Testis (tissue), 2 donors: ENCODE measurements at regions not wholly inside any gene's neighbourhood (a gene's known extent, or its start where the extent isn't known, plus 50 kb on each side); places are given as distances from the start of the nearest gene placed in this dataset.

Experiments
- DNase-seq: peaks from one replicate; pipeline ENCODE4 v3.0.0-alpha.2; 2019
- H3K27ac ChIP-seq, 2 donors: fragments of 200-600 bp; sonication (generic); one replicate each; pipeline ENCODE4 v1.5.1; 2019
- H3K27me3 ChIP-seq: fragments of 200-600 bp; sonication (generic); one replicate; pipeline ENCODE4 v1.5.1; 2019
- H3K36me3 ChIP-seq: fragments of 200-600 bp; sonication (generic); one replicate; pipeline ENCODE4 v1.5.1; 2017; ENCODE audit warnings: low read depth; ENCODE audit errors: missing control alignments
- H3K4me1 ChIP-seq: fragments of 200-600 bp; sonication (generic); one replicate; pipeline ENCODE4 v1.5.1; 2019
- H3K4me3 ChIP-seq, 2 donors: fragments of 200-600 bp; sonication (generic); one replicate each; pipeline ENCODE4 v1.5.1; 2017 to 2019
- H3K9me3 ChIP-seq: fragments of 200-600 bp; sonication (generic); one replicate; pipeline ENCODE4 v1.5.1; 2017
- CTCF ChIP-seq, 3 experiments: fragments of 450-650 bp in 2 of 3; fragments of 200-600 bp in 1 of 3; sonication (generic) in 1 of 3; IDR thresholded peaks; one replicate each; pipeline ENCODE4 v1.5.1; 2016 to 2019; ENCODE audit warnings: antibody characterized with exemption in 3 of 3, mild to moderate bottlenecking in 2 of 3, moderate library complexity in 1 of 3
- POLR2A ChIP-seq: fragments of 450-650 bp; IDR thresholded peaks from one replicate; pipeline ENCODE4 v1.6.1; 2017; ENCODE audit warnings: antibody characterized with exemption, mild to moderate bottlenecking, moderate library complexity
- WGBS, 2 donors: methylation state at CpG; one replicate each; pipeline ENCODE4 v1.1.5; 2018; 5-methylcytosine and 5-hydroxymethylcytosine counted together
- intact Hi-C: fragments of 100-400 bp; cut with DNase I; formaldehyde crosslinking; loops from one replicate; pipeline ENCODE4 v1.15.1; 2023; ENCODE audit warnings: low total_unique reads

GRCh38 chr4:174096999-174097398, 186.5 kb downstream of the FBXO8 start:
- TF ChIP-seq POLR2A: no peak
- TF ChIP-seq CTCF (IDR thresholded peaks at IDR 0.05): no peak
- H3K9me3 ChIP-seq: no peaks in the 10 kb centered on the region
- no peaks in the 10 kb centered on the region for H3K4me1 ChIP-seq
- intact Hi-C loops: no loop called here
- 100% methylated on average over 1 of the region's 1 CpG for WGBS, 2 donors
- H3K36me3 ChIP-seq: no peaks in the 10 kb centered on the region
- no peak overlapping the region for H3K27ac ChIP-seq
- H3K27me3 ChIP-seq: no peaks in the 10 kb centered on the region
- DNase-seq: no peak
- no peak overlapping the region for H3K4me3 ChIP-seq

- Histone ChIP-seq H3K4me3 (no peak overlapping the region), H3K27ac (no peak overlapping the region), H3K4me1 (no peaks in the 10 kb centered on the region), H3K27me3 (no peaks in the 10 kb centered on the region), H3K36me3 (no peaks in the 10 kb centered on the region), H3K9me3 (no peaks in the 10 kb centered on the region)
- intact Hi-C loops: no loop called here
- WGBS, 2 donors: 75 to 80% methylated on average over 2 of the region's 2 CpGs
- TF ChIP-seq CTCF (IDR thresholded peaks at IDR 0.05): no peak
- TF ChIP-seq POLR2A: no peak
- DNase-seq: no peak
Observed at GRCh38 chr4:174096456-174096855, 187.0 kb downstream of the FBXO8 start.

- Histone ChIP-seq H3K9me3 (no peaks in the 10 kb centered on the region), H3K36me3 (no peaks in the 10 kb centered on the region), H3K4me1 (no peaks in the 10 kb centered on the region), H3K27ac (no peak overlapping the region), H3K4me3 (no peak overlapping the region), H3K27me3 (no peaks in the 10 kb centered on the region)
- no peak for DNase-seq
- WGBS, 2 donors: 88 to 92% methylated on average over 2 of the region's 2 CpGs
- intact Hi-C loops: no loop called here
- TF ChIP-seq POLR2A: no peak
- no peak for TF ChIP-seq CTCF (IDR thresholded peaks at IDR 0.05)
Observed at GRCh38 chr4:174091130-174091529, 192.3 kb downstream of the FBXO8 start.

GRCh38 chr4:174089711-174090110, 193.8 kb downstream of the FBXO8 start:
- H3K4me3 ChIP-seq: no peak overlapping the region
- no peaks in the 10 kb centered on the region for H3K4me1 ChIP-seq
- intact Hi-C loops: no loop called here
- no peaks in the 10 kb centered on the region for H3K27me3 ChIP-seq
- H3K27ac ChIP-seq: no peak overlapping the region
- no peaks in the 10 kb centered on the region for H3K9me3 ChIP-seq
- DNase-seq: no peak
- TF ChIP-seq POLR2A (no peak), CTCF (IDR thresholded peaks at IDR 0.05) (no peak)
- WGBS, 2 donors: 91 to 92% methylated on average over 4 of the region's 4 CpGs
- H3K36me3 ChIP-seq: no peaks in the 10 kb centered on the region

GRCh38 chr4:174088795-174089194, 194.7 kb downstream of the FBXO8 start:
- intact Hi-C loops: no loop called here

More at GRCh38 chr4:174088795-174089194, 194.7 kb downstream of the FBXO8 start:
- Histone ChIP-seq H3K36me3 (no peaks in the 10 kb centered on the region), H3K9me3 (no peaks in the 10 kb centered on the region), H3K4me1 (no peaks in the 10 kb centered on the region), H3K4me3 (no peak overlapping the region), H3K27me3 (no peaks in the 10 kb centered on the region), H3K27ac (no peak overlapping the region)
- DNase-seq: no peak
- WGBS, 2 donors: 77 to 84% methylated on average over 3 of the region's 3 CpGs
- TF ChIP-seq CTCF (IDR thresholded peaks at IDR 0.05): no peak
- no peak for TF ChIP-seq POLR2A
